ENCODE measurements at regions not wholly inside any gene's neighbourhood (a gene's known extent, or its start where the extent isn't known, plus 50 kb on each side); places are given as distances from the start of the nearest gene placed in this dataset.

GRCh38 chr1:57879700-57880099, 455.8 kb upstream of the DAB1 start:
- TF ChIP-seq CTCF (IDR thresholded peaks at IDR 0.05; ENCODE audit: insufficient read depth, low read depth, low read length) (no peak), EZH2 (IDR thresholded peaks at IDR 0.05; ENCODE audit: insufficient read depth, low read length) (no peak)

Measured in astrocyte (in vitro differentiated cells and primary cell).